ENCODE measurements at regions not wholly inside any gene's neighbourhood (a gene's known extent, or its start where the extent isn't known, plus 50 kb on each side); places are given as distances from the start of the nearest gene placed in this dataset.
"Not testable (repeated sequence)": the region's sequence is repeated elsewhere in the genome, so short reads cannot be mapped to it uniquely, and the experiment has no call there.

- peak; percentile 40 for DNase-seq (ENCODE audit: low read depth)
- not testable (repeated sequence) for H3K4me3 ChIP-seq (ENCODE audit: low read depth, low read length)
- TF ChIP-seq CTCF (IDR thresholded peaks at IDR 0.05; ENCODE audit: low read depth, low read length) = peak; percentile 52
Observed at GRCh38 chr1:146478125-146478720, 249.4 kb upstream of the NOTCH2NLA start.

- DNase-seq (ENCODE audit: low read depth); H3K4me3 ChIP-seq (ENCODE audit: low read depth, low read length): not testable (repeated sequence)
Observed at GRCh38 chr1:146475086-146475485, 246.3 kb upstream of the NOTCH2NLA start.

GRCh38 chr1:146474216-146474615, 245.4 kb upstream of the NOTCH2NLA start:
- not testable (repeated sequence) for H3K4me3 ChIP-seq (ENCODE audit: low read depth, low read length); DNase-seq (ENCODE audit: low read depth)

- peak overlapping the region; percentile 34 for H3K4me3 ChIP-seq (ENCODE audit: low read depth, low read length)
- DNase-seq (ENCODE audit: low read depth) = peak; percentile 79
Observed at GRCh38 chr1:146472192-146472861, 243.5 kb upstream of the NOTCH2NLA start.

GRCh38 chr1:146459939-146460338, 231.1 kb upstream of the NOTCH2NLA start:
- DNase-seq (ENCODE audit: low read depth); H3K4me3 ChIP-seq (ENCODE audit: low read depth, low read length): not testable (repeated sequence)

- not testable (repeated sequence) for DNase-seq (ENCODE audit: low read depth); H3K4me3 ChIP-seq (ENCODE audit: low read depth, low read length)
Observed at GRCh38 chr1:146459308-146459707, 230.5 kb upstream of the NOTCH2NLA start.

- H3K4me3 ChIP-seq (ENCODE audit: low read depth, low read length); DNase-seq (ENCODE audit: low read depth): not testable (repeated sequence)
Observed at GRCh38 chr1:146448877-146449246, 220.0 kb upstream of the NOTCH2NLA start.

- DNase-seq (ENCODE audit: low read depth); H3K4me3 ChIP-seq (ENCODE audit: low read depth, low read length): not testable (repeated sequence)
Observed at GRCh38 chr1:146448212-146448876, 219.5 kb upstream of the NOTCH2NLA start.

- H3K4me3 ChIP-seq (ENCODE audit: low read depth, low read length) = peak overlapping the region; percentile 49
- peak; percentile 12 for DNase-seq (ENCODE audit: low read depth)
Observed at GRCh38 chr1:146443871-146444222, 215.0 kb upstream of the NOTCH2NLA start.

- DNase-seq (ENCODE audit: low read depth); H3K4me3 ChIP-seq (ENCODE audit: low read depth, low read length): not testable (repeated sequence)
Observed at GRCh38 chr1:146443088-146443870, 214.5 kb upstream of the NOTCH2NLA start.

GRCh38 chr1:146438543-146438942, 209.7 kb upstream of the NOTCH2NLA start:
- H3K4me3 ChIP-seq (ENCODE audit: low read depth, low read length); DNase-seq (ENCODE audit: low read depth): not testable (repeated sequence)

GRCh38 chr1:146416642-146417041, 187.8 kb upstream of the NOTCH2NLA start:
- not testable (repeated sequence) for DNase-seq (ENCODE audit: low read depth); H3K4me3 ChIP-seq (ENCODE audit: low read depth, low read length)

GRCh38 chr1:146415017-146415416, 186.2 kb upstream of the NOTCH2NLA start:
- not testable (repeated sequence) for H3K4me3 ChIP-seq (ENCODE audit: low read depth, low read length); DNase-seq (ENCODE audit: low read depth)

GRCh38 chr1:146413911-146414310, 185.1 kb upstream of the NOTCH2NLA start:
- DNase-seq (ENCODE audit: low read depth); H3K4me3 ChIP-seq (ENCODE audit: low read depth, low read length): not testable (repeated sequence)

GRCh38 chr1:146411923-146412322, 183.1 kb upstream of the NOTCH2NLA start:
- DNase-seq (ENCODE audit: low read depth); H3K4me3 ChIP-seq (ENCODE audit: low read depth, low read length): not testable (repeated sequence)

GRCh38 chr1:146409817-146410441, 181.1 kb upstream of the NOTCH2NLA start:
- H3K4me3 ChIP-seq (ENCODE audit: low read depth, low read length) = not testable (repeated sequence)

GRCh38 chr1:146409116-146409801, 180.4 kb upstream of the NOTCH2NLA start:
- DNase-seq (ENCODE audit: low read depth); H3K4me3 ChIP-seq (ENCODE audit: low read depth, low read length): not testable (repeated sequence)

More at GRCh38 chr1:146409817-146410441, 181.1 kb upstream of the NOTCH2NLA start:
- DNase-seq (ENCODE audit: low read depth) = not testable (repeated sequence)
